ENCODE measurements at regions not wholly inside any gene's neighbourhood (a gene's known extent, or its start where the extent isn't known, plus 50 kb on each side); places are given as distances from the start of the nearest gene placed in this dataset.

DNA sequence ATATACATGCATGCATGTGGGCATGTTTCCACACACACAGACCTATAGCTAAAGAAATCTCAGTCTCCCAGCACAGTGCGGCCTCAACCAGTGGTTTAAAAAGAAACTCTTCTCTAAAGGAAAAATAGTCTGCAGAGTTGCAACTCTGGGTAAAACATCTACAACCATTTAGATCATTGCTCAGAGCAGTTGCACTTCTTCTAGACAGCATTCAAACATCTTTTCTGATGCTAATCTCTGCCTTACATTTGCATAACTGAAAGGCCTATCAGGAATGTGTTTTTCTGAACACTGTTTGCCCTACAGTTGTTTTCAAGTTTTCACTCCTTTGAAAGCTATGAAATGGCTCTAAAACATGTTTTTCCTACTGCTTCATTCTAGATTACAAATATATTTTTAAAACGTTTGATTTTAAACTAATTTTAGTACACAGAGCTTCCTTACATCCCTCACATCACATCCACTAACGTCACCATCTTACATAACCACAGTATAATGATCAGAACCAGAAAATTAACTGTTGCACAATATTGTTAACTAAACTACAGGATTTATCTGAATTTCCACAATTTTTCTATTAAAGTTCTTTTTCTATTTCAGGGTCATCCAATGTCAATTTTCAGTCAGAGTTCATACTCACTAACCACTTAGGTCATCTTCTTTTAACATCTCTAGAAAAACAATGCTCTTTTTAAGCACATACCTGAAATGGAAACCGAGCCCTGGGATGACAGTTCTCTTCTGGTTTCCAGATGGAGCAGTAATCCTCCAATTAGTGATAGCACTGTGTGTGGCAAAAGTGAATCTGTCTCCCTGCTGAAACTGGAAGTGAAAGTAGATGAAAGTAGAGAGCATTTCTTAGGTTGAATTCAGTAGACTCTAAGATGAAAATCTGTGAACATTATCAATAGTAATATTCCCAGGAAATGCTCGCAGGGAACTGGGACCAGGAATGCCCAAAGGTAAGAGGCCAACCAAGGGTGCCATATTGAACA is 501.6 kb upstream of the GCFC2 start:
- ATAC-seq (no peak), DNase-seq (no peak)
- Histone ChIP-seq H3K4me3 (no peak overlapping the region), H3K36me3 (ENCODE audit: insufficient read depth in 1 of 2, low read depth in 1 of 2) (no peaks in the 10 kb centered on the region), H3K27me3 (ENCODE audit: insufficient read depth in 3 of 3, low read length in 2 of 3) (no peaks in the 10 kb centered on the region), H3K4me1 (no peaks in the 10 kb centered on the region), H3K9me3 (no peaks in the 10 kb centered on the region), H3K27ac (no peak overlapping the region)
- intact Hi-C loops (cut with DNase I): no loop called here
- WGBS, 3 donors: 51 to 67% (median 54%) methylated on average over 5 of the region's 5 CpGs
- TF ChIP-seq, protein P1, sequence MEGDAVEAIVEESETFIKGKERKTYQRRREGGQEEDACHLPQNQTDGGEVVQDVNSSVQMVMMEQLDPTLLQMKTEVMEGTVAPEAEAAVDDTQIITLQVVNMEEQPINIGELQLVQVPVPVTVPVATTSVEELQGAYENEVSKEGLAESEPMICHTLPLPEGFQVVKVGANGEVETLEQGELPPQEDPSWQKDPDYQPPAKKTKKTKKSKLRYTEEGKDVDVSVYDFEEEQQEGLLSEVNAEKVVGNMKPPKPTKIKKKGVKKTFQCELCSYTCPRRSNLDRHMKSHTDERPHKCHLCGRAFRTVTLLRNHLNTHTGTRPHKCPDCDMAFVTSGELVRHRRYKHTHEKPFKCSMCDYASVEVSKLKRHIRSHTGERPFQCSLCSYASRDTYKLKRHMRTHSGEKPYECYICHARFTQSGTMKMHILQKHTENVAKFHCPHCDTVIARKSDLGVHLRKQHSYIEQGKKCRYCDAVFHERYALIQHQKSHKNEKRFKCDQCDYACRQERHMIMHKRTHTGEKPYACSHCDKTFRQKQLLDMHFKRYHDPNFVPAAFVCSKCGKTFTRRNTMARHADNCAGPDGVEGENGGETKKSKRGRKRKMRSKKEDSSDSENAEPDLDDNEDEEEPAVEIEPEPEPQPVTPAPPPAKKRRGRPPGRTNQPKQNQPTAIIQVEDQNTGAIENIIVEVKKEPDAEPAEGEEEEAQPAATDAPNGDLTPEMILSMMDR (IDR thresholded peaks at IDR 0.05): no peak

DNA sequence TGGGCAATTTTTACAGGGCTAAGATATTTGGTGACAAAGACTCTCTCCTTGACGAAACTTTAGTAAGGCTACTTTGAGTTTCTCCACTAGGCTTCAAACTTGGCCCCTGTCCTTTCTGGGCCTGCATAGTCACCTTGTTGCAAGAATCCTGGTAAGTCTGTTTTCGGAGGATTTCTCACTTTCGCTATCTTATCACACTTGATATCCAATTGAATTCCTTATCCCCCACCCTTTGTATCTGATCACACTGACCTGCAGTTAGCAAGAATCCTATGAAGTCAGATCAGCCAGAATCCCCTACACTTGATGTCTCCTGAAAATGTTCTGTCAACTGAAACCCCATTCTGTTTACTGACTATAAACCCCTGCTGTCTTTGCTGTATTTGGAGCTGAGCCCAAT is 499.8 kb upstream of the GCFC2 start:
- WGBS, 3 donors: 85 to 92% (median 89%) methylated on average over 3 of the region's 3 CpGs
- ATAC-seq (no peak), DNase-seq (no peak)
- intact Hi-C loops (cut with DNase I): no loop called here
- Histone ChIP-seq H3K36me3 (ENCODE audit: insufficient read depth in 1 of 2, low read depth in 1 of 2) (no peaks in the 10 kb centered on the region), H3K9me3 (no peaks in the 10 kb centered on the region), H3K27ac (no peak overlapping the region), H3K4me1 (no peaks in the 10 kb centered on the region), H3K4me3 (no peak overlapping the region), H3K27me3 (ENCODE audit: insufficient read depth in 3 of 3, low read length in 2 of 3) (no peaks in the 10 kb centered on the region)
- TF ChIP-seq, protein P1 (IDR thresholded peaks at IDR 0.05): no peak

DNA sequence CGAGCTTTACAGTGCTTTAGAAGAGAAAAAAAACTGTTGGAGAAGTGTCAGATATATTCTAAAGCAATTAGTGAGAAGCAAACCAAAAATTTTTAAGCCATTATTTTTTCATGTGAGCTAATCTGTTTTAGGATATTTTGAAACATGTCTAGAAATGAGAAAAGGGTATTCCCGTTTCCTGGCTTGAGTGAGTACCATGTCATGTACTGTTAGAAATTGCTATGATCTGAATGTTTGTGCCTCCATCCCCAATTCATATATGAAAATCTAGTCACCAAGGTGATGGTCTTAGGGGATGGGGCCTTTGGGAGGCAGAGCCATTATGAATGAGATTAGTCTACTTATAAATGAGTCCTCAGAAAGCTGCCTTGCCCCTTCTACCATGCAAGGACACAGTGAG is 493.3 kb upstream of the GCFC2 start:
- Histone ChIP-seq H3K4me3 (no peak overlapping the region), H3K36me3 (ENCODE audit: insufficient read depth in 1 of 2, low read depth in 1 of 2) (no peaks in the 10 kb centered on the region), H3K27me3 (ENCODE audit: insufficient read depth in 3 of 3, low read length in 2 of 3) (no peaks in the 10 kb centered on the region), H3K27ac (no peak overlapping the region), H3K4me1 (no peaks in the 10 kb centered on the region), H3K9me3 (no peaks in the 10 kb centered on the region)
- intact Hi-C loops (cut with DNase I): no loop called here
- no peak for DNase-seq
- no peak for ATAC-seq
- TF ChIP-seq, protein P1 (IDR thresholded peaks at IDR 0.05): no peak
- WGBS, 3 donors: 70 to 85% (median 75%) methylated on average over 2 of the region's 2 CpGs

DNA sequence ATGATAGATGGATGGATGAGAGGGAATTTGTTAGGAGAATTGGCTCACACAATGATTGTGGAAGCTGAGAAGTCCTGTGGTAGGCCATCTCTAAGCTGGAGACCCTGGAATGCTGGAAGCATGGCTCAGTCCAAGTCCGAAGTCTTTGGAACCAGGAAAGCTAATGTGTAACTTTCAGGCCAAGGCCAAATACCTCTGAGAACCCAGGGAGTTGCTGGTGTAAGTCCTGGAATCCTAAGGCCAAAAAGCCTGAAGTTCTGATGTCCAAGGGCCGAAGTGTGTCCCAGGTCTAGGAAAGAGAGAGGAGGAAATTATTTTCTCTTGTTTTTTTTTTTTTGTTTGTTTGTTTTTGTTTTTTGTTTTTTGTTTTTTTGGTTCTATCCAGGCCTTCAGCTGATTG is 492.2 kb upstream of the GCFC2 start:
- no peak overlapping the region for H3K4me3 ChIP-seq
- no peaks in the 10 kb centered on the region for H3K36me3 ChIP-seq (ENCODE audit: insufficient read depth in 1 of 2, low read depth in 1 of 2)
- no peak for DNase-seq
- no peaks in the 10 kb centered on the region for H3K4me1 ChIP-seq
- intact Hi-C loops (cut with DNase I): no loop called here
- H3K27me3 ChIP-seq (ENCODE audit: insufficient read depth in 3 of 3, low read length in 2 of 3): no peaks in the 10 kb centered on the region
- no peak overlapping the region for H3K27ac ChIP-seq
- TF ChIP-seq, protein P1 (IDR thresholded peaks at IDR 0.05): no peak
- H3K9me3 ChIP-seq: no peaks in the 10 kb centered on the region
- no peak for ATAC-seq
- 50 to 75% (median 61%) methylated on average over 2 of the region's 2 CpGs for WGBS, 3 donors
